Panc1 (cell line): ENCODE measurements at regions not wholly inside any gene's neighbourhood (a gene's known extent, or its start where the extent isn't known, plus 50 kb on each side); places are given as distances from the start of the nearest gene placed in this dataset.
"Not testable (repeated sequence)": the region's sequence is repeated elsewhere in the genome, so short reads cannot be mapped to it uniquely, and the experiment has no call there.

Experiments used
- REST ChIP-seq, 2 experiments: IDR thresholded peaks; 2 replicates each; pipeline ENCODE4 v1.6.1; 2011 to 2012; ENCODE audit warnings: low read depth in 2 of 2, control low read depth in 1 of 2, low read length in 1 of 2, mild to moderate bottlenecking in 1 of 2, moderate library complexity in 1 of 2; ENCODE audit not compliant: insufficient read depth in 1 of 2
- SIN3A ChIP-seq: IDR thresholded peaks from 2 replicates; pipeline ENCODE4 v1.6.1; 2012; ENCODE audit warnings: low read depth, mild to moderate bottlenecking, low read length, moderate library complexity, borderline replicate concordance; ENCODE audit not compliant: insufficient read depth

- TF ChIP-seq SIN3A; REST (IDR thresholded peaks at IDR 0.05; ENCODE audit: insufficient read depth in 1 of 2, low read depth in 2 of 2, low read length in 1 of 2): not testable (repeated sequence)
Observed at GRCh38 chr1:223931476-223931875, 85.7 kb upstream of the TP53BP2 start.
